NOMO-1 treated with DMSO at 0.1 percent for 48 hours (cell line): ENCODE measurements at regions not wholly inside any gene's neighbourhood (a gene's known extent, or its start where the extent isn't known, plus 50 kb on each side); places are given as distances from the start of the nearest gene placed in this dataset.
"Not testable (repeated sequence)": the region's sequence is repeated elsewhere in the genome, so short reads cannot be mapped to it uniquely, and the experiment has no call there.

Experiments used
- DNase-seq: peaks from one replicate; lab custom pipeline; 2025; ENCODE audit not compliant: unreplicated experiment; lab: John Stamatoyannopoulos, UW

- DNase-seq = no peak
These were observed 89.8 kb upstream of the MAP3K7 start for GRCh38 chr6:90676516-90677300.

DNA sequence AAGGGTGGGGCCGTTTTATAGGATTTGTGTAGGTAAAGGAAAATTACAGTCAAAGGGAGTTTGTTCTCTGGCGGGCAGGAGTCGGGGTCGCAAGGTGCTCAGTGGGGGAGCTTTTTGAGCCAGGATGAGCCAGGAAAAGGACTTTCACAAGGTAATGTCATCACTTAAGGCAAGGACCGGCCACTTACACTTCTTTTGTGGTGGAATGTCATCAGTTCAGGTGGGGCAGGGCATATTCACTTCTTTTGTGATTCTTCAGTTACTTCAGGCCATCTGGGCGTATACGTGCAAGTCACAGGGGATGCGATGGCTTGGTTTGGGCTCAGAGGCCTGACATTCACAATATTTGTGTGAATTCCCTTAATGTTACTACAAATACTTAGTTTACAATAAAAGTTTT lies 88.2 kb upstream of the MAP3K7 start:
- DNase-seq = not testable (repeated sequence)

DNA sequence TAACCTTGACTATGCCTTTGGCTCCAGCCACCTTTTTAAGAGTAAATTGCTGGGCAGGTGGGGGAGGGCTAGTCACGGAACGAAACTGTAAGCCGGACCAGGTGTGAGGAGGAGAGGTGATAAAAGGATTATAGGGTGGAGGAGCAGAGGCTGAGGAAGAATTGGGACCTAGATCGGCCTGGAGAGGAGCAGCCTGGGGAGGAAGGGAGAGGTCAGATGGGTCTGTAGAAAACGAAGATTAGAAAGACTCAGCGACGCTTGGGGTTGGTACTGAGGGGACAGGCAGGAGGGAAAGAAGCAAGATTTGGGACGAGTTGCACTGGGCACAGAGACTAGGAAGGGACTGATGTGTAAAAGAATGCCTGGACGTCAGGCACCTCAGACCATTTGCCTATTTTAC lies 87.2 kb upstream of the MAP3K7 start:
- not testable (repeated sequence) for DNase-seq

GRCh38 chr6:90669846-90670245 lies 83.0 kb upstream of the MAP3K7 start:
- DNase-seq = no peak

DNA sequence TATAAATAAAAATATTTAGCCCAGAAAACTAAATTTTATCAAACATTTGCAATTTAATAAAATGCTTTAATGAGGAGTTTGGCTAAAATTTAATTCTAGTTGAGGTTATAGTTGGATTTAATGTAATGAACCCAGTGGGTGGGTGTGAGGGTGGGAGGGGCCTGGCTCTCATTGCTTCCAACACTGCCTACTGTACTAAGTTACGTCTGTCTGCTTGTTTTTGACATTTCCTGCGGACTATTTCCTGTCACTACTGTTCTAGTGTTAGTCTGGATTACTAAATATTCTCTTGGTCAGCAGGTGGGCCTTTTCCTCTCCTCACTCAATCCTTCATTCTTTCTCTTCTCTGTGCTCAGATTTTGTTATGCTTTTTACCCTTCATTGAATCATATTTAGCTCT lies 82.5 kb upstream of the MAP3K7 start:
- DNase-seq = no peak

DNA sequence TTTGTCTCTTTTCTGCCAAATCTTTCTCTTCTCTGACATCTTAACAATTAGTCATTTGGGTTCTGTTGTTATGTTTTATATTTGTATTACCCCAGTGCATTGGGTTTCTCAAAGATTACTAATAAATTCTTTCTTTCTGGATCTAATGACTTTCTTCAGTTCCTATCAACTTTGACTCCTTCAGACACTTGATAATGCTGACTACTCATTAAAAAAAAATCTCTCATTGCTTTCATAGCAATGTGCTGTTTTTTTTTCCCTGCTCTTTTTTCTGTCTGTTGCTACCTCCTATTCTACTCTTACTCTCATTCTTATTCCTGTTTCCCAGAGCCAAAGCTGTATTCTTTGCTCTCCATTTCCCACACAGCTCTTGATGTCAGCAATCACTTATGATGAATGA lies 81.3 kb upstream of the MAP3K7 start:
- DNase-seq = no peak

- DNase-seq = no peak
These were observed 77.0 kb upstream of the MAP3K7 start for GRCh38 chr6:90663873-90664272.

GRCh38 chr6:90663106-90663505 lies 76.2 kb upstream of the MAP3K7 start:
- no peak for DNase-seq

DNA sequence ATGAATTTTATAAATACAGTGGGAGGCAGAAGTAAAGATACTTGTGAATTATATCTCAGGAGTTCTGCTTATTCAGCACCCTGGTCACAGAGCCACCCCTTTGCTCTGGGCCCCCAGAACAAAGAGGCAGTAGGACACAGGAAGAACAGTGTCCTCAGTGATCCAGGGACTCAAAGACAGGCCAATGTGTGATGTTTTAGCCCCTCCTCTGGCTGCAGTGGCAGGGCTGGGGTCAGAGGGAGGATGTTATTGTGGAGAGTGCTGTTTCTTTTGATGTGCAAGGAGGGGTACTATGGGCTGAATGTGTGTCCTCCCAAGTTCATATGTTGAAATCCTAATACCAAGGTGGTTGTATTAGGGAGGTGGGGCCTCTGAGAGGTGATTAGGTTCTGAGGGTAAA lies 74.1 kb upstream of the MAP3K7 start:
- DNase-seq = no peak

DNA sequence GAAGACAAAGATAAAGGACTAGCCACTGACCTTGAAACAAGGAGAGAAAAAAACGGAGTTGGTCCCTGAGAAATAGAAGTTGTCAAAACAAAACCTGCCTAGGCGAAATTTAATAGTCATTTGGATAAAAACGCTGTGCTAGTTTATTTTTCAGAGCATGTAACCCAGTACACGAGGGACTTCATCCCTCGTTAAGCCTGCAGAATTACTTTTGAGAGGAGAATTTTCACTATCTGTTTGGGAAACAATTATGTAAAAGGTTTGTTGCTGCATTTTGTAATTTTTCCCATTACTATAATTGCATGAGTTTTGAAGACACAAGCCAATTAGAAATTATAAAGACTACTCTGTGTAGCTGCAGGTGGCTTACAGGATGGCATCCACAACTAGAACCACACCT lies 71.6 kb upstream of the MAP3K7 start:
- DNase-seq = no peak

GRCh38 chr6:90656325-90656724 lies 69.5 kb upstream of the MAP3K7 start:
- no peak for DNase-seq

DNA sequence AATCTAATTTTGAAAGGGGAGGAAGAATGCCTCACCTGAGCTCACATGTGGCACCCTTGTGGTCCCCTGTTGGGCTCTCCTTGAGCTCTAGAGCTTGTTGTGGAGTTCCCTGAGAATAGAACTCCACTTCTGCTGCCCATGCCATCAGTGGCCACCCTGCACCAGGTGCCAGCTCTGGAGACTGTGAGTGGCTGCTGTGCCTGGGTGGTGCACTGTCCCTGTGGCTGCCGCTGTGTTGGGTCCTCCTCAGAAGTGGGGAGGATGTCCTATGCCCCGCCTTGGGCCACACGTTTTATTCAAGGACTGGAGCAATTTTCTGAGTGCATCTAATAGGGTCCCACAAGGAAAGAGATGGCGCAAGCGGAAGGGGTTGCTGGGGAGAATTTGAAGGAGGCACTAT lies 67.9 kb upstream of the MAP3K7 start:
- DNase-seq = no peak

DNA sequence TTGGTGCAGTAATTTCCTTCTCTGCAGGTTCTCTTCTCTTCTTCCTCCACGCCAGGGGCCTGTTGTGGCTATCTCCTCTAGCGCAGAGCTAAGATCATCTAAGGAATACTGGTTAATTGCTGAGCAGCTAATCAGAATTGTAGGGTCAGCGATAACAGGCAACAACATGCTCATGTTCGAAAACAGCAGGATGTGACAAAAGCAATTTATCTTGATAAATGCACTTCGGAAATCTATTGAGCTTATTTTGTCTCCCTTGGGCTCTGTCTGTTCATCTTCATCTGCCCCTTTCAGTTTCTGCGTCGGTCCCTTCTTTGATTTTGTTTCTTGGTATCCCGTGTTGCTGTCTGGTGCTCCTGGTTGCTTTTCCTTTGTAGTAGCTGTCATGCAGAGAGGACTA lies 67.3 kb upstream of the MAP3K7 start:
- no peak for DNase-seq

DNA sequence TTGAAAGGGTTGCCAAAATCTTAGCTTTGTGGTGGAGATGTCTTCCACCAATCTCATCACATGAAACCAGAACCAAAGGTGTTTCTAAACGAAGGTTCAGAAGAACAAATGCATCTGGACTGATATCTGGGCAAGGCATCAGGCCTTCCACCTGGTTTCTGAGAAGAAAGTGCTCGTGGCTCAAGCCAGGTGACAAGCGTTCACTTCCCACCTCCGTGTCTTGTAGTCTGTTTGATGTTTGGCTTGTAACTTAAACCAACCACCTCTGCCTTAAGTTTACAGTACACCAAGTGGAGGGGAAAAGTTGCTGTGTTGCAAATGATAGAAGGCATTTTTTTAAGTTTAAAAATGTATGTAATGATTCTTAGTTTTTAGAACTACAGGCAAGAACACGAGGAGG lies 66.9 kb upstream of the MAP3K7 start:
- DNase-seq = no peak

GRCh38 chr6:90650041-90650940 lies 63.4 kb upstream of the MAP3K7 start:
- no peak for DNase-seq

DNA sequence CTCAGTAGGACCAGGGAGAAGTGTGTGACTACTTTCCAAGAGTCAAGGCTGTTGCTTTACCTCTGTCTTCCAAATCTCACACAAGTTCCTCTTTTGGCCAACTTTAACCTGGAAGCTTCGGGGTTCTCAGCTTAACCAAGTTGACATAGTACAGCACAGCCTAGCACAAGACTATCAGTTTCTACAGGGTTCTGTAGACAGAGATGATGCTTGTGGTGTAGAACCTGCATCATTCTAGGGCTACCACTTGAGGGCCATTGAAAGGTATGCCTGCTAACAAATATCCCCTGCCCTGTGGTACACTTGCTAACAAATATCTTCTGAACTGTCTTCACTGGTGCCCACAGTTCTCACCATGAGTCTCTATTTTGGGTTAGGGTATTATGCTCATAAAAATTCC lies 62.0 kb upstream of the MAP3K7 start:
- no peak for DNase-seq

- no peak for DNase-seq
These were observed 60.1 kb upstream of the MAP3K7 start for GRCh38 chr6:90646940-90647339.

DNA sequence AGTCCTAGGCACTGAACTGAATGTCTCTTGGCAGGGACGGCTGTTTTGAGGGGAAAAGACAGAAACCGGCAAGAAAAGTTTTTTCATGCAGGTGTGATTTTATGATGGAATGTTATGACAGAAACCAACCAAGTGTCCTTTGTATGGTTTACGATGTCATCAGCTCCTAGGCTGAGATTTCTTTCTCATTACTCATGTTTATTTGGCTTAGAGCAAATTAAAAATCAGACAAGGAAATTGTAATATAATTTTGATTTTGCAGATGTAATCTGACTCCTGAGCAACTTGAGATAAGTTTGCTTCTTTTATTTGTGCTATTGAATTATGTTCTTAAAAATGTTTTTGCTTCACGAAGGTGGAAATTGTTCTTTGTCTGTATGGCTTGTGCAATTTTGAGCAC lies 58.8 kb upstream of the MAP3K7 start:
- DNase-seq = no peak

DNA sequence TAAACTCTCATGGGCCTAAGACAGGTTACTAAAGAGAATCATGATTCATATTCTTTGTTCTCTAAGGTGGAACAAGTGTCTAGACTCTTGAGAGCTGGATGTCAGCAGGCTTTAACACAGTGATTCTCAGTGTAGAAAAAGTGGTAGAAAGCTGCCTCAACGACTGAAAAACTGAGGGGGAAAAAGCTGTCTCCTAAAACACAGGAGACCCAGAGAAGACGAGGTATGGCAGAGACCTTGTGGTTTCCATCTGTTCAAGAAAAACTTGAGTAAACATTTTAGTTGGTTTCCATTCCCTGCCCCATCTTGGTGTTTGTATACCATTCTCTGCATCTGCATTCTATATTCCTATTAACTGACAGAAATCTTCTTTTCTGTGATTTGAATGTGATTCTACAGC lies 57.6 kb upstream of the MAP3K7 start:
- DNase-seq = no peak

DNA sequence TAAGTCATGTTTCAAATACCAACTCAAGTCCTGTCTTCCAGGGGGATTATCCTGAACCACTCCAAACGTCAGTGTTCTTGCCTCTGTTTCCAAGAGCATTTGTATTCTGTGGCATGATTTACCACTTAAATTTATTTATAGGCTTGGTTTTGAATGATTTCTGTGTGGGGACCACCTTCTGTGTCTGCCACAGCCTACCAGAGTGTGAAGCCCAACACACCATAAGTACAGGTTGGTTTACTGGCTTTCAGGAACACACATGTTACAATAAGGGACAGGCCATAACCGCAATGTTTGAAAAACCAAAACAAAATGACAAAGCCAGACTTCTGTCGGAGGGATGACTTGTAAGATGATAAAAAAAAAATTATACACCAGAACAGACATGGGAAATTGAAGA lies 56.5 kb upstream of the MAP3K7 start:
- no peak for DNase-seq

DNA sequence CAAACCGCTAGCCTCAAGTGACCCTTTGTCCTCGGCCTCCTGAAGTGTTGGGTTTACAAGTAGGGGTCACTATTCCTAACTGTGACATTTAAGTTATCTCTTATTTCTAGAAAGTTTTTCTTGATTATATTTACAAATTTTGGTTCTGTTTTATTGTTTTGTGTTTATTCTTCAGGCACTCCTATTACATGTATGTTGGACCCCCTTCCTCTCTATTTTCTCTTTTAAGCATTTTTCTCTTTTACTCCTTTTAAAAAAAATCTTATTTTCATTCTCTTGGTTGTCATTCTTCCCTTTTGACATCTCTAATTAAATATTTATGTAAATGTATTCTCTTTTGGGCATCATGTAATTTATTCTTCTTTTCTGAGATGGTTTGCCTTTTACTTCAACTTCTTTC lies 50.4 kb upstream of the MAP3K7 start:
- no peak for DNase-seq
